Mucosa of descending colon (tissue), 3 donors: ENCODE measurements at regions not wholly inside any gene's neighbourhood (a gene's known extent, or its start where the extent isn't known, plus 50 kb on each side); places are given as distances from the start of the nearest gene placed in this dataset.

Source experiments
- ATAC-seq: fragments of 200-7000 bp; cut with Tn5 transposase; one replicate; pipeline ENCODE4 v1.9.1; 2020; ENCODE audit warnings: mild to moderate bottlenecking, moderate library complexity
- DNase-seq, 3 donors: peaks; one replicate each; pipeline ENCODE4 v3.0.0-alpha.2; 2020
- H3K36me3 ChIP-seq: fragments of 200-600 bp; one replicate; pipeline ENCODE4 v1.8.0; 2021; ENCODE audit warnings: low read depth, mild to moderate bottlenecking
- H3K4me1 ChIP-seq: fragments of 200-600 bp; one replicate; pipeline ENCODE4 v1.8.0; 2021; ENCODE audit warnings: low read depth, mild to moderate bottlenecking
- H3K4me3 ChIP-seq: fragments of 200-600 bp; one replicate; pipeline ENCODE4 v1.8.0; 2021; ENCODE audit warnings: mild to moderate bottlenecking
- H3K9me3 ChIP-seq: fragments of 200-600 bp; one replicate; pipeline ENCODE4 v1.8.0; 2021; ENCODE audit warnings: mild to moderate bottlenecking
- intact Hi-C, 2 donors: fragments of 100-400 bp; cut with DNase I in 1 of 2; cut with micrococcal nuclease in 1 of 2; formaldehyde crosslinking; loops; one replicate each; pipeline versions ENCODE4 v1.11.0 to v1.11.1; 2022; cut with DNase I, micrococcal nuclease
- TF ChIP-seq, protein P1 (sequence below): fragments of 200-600 bp; IDR thresholded peaks from one replicate; pipeline ENCODE4 v1.8.0; 2022; ENCODE audit warnings: antibody characterized with exemption, mild to moderate bottlenecking
- donor health status: DM: no; HTN: no; CAD: no; lungs with moderate emphysema.
- donor health status: DM: no; HTN: no; CAD: no.
- donor health status: DM: no; HTN: yes; CAD: no.

DNA sequence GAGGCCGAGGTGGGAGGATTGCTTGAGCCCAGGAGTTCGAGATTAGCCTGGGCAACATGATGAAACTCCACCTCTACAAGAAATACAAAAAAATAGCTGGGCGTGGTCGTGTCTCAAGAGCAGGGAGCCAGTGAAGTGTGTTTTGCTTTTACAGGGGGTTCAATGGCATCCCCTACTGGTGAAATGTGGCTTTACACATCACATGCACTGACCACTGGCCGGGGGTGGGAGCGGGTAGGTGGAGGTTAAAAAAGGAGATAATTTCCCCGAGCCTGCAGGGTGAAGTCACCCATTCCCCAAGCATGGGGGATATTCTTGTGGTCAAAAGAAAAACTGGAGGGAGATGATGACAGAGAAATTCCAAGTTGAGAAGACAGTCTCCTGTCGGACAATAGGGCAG lies 63.6 kb upstream of the PWP1 start:
- TF ChIP-seq, protein P1, sequence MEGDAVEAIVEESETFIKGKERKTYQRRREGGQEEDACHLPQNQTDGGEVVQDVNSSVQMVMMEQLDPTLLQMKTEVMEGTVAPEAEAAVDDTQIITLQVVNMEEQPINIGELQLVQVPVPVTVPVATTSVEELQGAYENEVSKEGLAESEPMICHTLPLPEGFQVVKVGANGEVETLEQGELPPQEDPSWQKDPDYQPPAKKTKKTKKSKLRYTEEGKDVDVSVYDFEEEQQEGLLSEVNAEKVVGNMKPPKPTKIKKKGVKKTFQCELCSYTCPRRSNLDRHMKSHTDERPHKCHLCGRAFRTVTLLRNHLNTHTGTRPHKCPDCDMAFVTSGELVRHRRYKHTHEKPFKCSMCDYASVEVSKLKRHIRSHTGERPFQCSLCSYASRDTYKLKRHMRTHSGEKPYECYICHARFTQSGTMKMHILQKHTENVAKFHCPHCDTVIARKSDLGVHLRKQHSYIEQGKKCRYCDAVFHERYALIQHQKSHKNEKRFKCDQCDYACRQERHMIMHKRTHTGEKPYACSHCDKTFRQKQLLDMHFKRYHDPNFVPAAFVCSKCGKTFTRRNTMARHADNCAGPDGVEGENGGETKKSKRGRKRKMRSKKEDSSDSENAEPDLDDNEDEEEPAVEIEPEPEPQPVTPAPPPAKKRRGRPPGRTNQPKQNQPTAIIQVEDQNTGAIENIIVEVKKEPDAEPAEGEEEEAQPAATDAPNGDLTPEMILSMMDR = no peak
- Histone ChIP-seq H3K36me3 (no peaks in the 10 kb centered on the region), H3K9me3 (no peaks in the 10 kb centered on the region), H3K4me1 (no peaks in the 10 kb centered on the region), H3K4me3 (no peak overlapping the region)
- no peak for DNase-seq
- no peak for ATAC-seq
- intact Hi-C loops = no loop called here

DNA sequence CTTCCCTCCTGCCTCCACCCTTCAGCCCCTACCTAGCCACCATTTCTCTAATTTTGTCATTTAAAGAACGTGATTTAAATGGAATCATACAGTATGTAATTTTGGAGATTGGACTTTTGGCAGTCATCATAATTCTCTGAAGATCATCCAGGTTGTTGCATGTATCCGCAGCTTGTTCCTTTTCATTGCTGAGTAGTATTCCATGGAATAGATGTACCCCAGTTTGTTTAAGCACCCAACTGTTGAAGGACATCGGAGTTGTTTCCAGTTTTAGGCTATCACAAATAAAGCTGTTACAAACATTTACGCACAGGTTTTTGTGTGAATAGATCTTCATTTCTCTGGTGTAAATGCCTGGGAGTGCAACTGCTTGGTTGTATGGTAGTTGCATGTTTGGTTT lies 61.1 kb upstream of the PWP1 start:
- H3K4me1 ChIP-seq = no peaks in the 10 kb centered on the region
- no peak for DNase-seq
- TF ChIP-seq, protein P1 = no peak
- intact Hi-C loops = no loop called here
- ATAC-seq = no peak
- H3K36me3 ChIP-seq = no peaks in the 10 kb centered on the region
- no peak overlapping the region for H3K4me3 ChIP-seq
- no peaks in the 10 kb centered on the region for H3K9me3 ChIP-seq

DNA sequence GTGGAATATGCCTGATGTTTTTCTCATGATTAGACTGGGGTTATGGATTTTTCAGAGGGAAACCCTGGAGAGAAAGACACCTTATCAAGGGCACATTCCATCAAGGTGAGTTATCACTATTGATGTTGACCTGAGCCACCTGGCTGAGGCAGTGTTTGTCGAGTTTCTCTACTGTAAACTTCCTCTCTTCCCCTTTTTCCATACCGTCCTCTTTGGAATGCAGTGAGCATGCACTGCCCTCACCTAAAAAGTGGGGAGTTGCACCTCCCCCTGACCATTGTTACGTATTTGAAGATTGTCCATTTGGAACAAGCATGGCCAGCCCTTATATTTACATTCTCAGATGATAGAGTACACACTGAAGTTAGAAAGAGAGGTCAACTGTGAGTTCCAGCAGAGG lies 53.9 kb upstream of the PWP1 start:
- TF ChIP-seq, protein P1 = no peak
- ATAC-seq = no peak
- intact Hi-C loops = no loop called here
- Histone ChIP-seq H3K9me3 (no peaks in the 10 kb centered on the region), H3K36me3 (no peaks in the 10 kb centered on the region), H3K4me1 (no peaks in the 10 kb centered on the region), H3K4me3 (no peak overlapping the region)
- no peak for DNase-seq

DNA sequence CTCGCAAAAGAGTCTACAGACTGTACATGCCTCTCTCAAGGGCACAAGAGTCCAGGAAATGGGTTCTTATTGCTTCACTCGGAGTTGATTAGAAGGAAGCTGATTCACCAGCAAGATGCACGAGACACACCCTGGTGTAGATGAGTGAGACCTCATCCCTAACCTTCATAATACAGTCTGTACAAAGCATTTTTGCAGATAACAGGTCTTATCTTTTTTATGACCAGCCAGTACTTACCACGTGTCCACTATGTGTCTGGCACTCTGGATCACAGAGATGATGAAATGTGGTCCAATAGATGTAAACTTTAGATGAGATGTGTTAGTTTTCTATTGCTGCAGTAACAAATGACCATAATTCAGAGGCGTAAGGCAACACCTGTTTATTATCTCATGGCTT lies 53.4 kb upstream of the PWP1 start:
- intact Hi-C loops = no loop called here

DNA sequence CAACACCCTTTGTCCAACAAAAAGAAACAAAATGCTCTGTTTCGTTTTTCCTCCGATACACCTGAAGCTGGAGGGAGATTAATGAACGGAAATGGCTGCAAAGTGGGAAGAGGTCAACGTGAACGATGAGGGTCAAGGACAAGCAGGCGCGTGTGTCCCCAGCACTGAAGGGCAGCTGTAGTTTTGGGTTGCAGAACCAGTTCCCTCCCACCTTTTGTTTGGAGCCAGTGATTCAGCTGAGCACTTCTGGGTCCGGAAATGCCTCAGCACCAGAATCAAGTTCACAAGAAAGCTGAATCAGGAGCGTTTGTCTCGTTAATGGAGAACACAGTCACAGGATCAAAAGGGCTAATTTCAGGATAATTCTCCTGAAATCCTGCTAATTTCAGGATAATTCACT lies 51.1 kb upstream of the PWP1 start:
- no peaks in the 10 kb centered on the region for H3K9me3 ChIP-seq

More for the DNA sequence above, 53.4 kb upstream of the PWP1 start:
- Histone ChIP-seq H3K4me1 (no peaks in the 10 kb centered on the region), H3K9me3 (no peaks in the 10 kb centered on the region), H3K4me3 (no peak overlapping the region), H3K36me3 (no peaks in the 10 kb centered on the region)
- ATAC-seq (no peak), DNase-seq (no peak)
- TF ChIP-seq, protein P1 = no peak

More for the DNA sequence above, 51.1 kb upstream of the PWP1 start:
- Histone ChIP-seq H3K4me3 (no peak overlapping the region), H3K4me1 (no peaks in the 10 kb centered on the region), H3K36me3 (no peaks in the 10 kb centered on the region)
- DNase-seq (no peak), ATAC-seq (no peak)
- intact Hi-C loops = no loop called here
- TF ChIP-seq, protein P1 = no peak
